Liver (tissue), 8 donors: ENCODE measurements at regions not wholly inside any gene's neighbourhood (a gene's known extent, or its start where the extent isn't known, plus 50 kb on each side); places are given as distances from the start of the nearest gene placed in this dataset.

ENCODE experiments used
- DNase-seq: peaks from one replicate; pipeline ENCODE4 v3.0.0-alpha.2; 2017; ENCODE audit warnings: low spot score
- H3K27ac ChIP-seq, 2 donors: one replicate each; pipeline ENCODE4 v1.7.0; 2013; ENCODE audit warnings: inconsistent platforms in 2 of 2, low read length in 2 of 2, control low read depth in 1 of 2, low read depth in 1 of 2, mild to moderate bottlenecking in 1 of 2
- H3K27me3 ChIP-seq, 4 donors: one replicate each; pipeline versions ENCODE4 v1.6.1 to v1.7.0; 2013; ENCODE audit warnings: low read length in 3 of 4, inconsistent platforms in 1 of 4, mild to moderate bottlenecking in 1 of 4, moderate library complexity in 1 of 4; ENCODE audit not compliant: control insufficient read depth in 4 of 4, insufficient read depth in 4 of 4
- H3K36me3 ChIP-seq, 4 donors: one replicate each; pipeline versions ENCODE4 v1.6.1 to v1.7.0; 2013; ENCODE audit warnings: low read length in 3 of 4, mild to moderate bottlenecking in 3 of 4, low read depth in 1 of 4, moderate library complexity in 1 of 4; ENCODE audit not compliant: control insufficient read depth in 4 of 4, insufficient read depth in 3 of 4
- H3K4me1 ChIP-seq, 4 donors: one replicate each; pipeline versions ENCODE4 v1.6.1 to v1.7.0; 2013; ENCODE audit warnings: low read length in 3 of 4, mild to moderate bottlenecking in 3 of 4, moderate library complexity in 1 of 4; ENCODE audit not compliant: control insufficient read depth in 4 of 4, insufficient read depth in 4 of 4
- H3K4me3 ChIP-seq, 3 donors: one replicate each; pipeline versions ENCODE4 v1.6.1 to v1.7.0; 2013; ENCODE audit warnings: low read length in 3 of 3, control low read depth in 1 of 3, low read depth in 1 of 3, mild to moderate bottlenecking in 1 of 3
- H3K9ac ChIP-seq, 2 donors: one replicate each; pipeline ENCODE4 v1.7.0; 2013; ENCODE audit warnings: low read length in 2 of 2, mild to moderate bottlenecking in 2 of 2, moderate library complexity in 2 of 2, control low read depth in 1 of 2, low read depth in 1 of 2
- H3K9me3 ChIP-seq, 4 donors: one replicate each; pipeline versions ENCODE4 v1.6.1 to v1.7.0; 2013; ENCODE audit warnings: low read length in 3 of 4; ENCODE audit not compliant: control insufficient read depth in 4 of 4
- ATF3 ChIP-seq: IDR thresholded peaks from 2 replicates; pipeline ENCODE4 v1.6.1; 2016; ENCODE audit warnings: antibody characterized with exemption
- EGR1 ChIP-seq, 2 donors: IDR thresholded peaks; 2 replicates each; pipeline ENCODE4 v1.6.1; 2016 to 2018; ENCODE audit warnings: antibody characterized with exemption in 2 of 2, low read depth in 2 of 2
- FOXA2 ChIP-seq: IDR thresholded peaks from 2 replicates; pipeline ENCODE4 v1.6.1; 2016; ENCODE audit warnings: antibody characterized with exemption
- GABPA ChIP-seq, 2 donors: IDR thresholded peaks in 1 of 2; conservative IDR thresholded peaks in 1 of 2; 2 replicates each; pipeline ENCODE4 v1.6.1; 2016; ENCODE audit warnings: antibody characterized with exemption in 2 of 2, mild to moderate bottlenecking in 1 of 2, moderate library complexity in 1 of 2
- HNF4A ChIP-seq, 2 donors: conservative IDR thresholded peaks; 2 replicates each; pipeline ENCODE4 v1.6.1; 2016; ENCODE audit warnings: antibody characterized with exemption in 2 of 2, mild to moderate bottlenecking in 2 of 2
- HNF4G ChIP-seq: IDR thresholded peaks from 2 replicates; pipeline ENCODE4 v1.6.1; 2016; ENCODE audit warnings: antibody characterized with exemption
- JUND ChIP-seq, 2 donors: IDR thresholded peaks; 2 replicates each; pipeline ENCODE4 v1.6.1; 2016; ENCODE audit warnings: antibody characterized with exemption in 2 of 2
- NR2F2 ChIP-seq: IDR thresholded peaks from 2 replicates; pipeline ENCODE4 v1.6.1; 2016; ENCODE audit warnings: antibody characterized with exemption
- RXRA ChIP-seq, 2 donors: IDR thresholded peaks; 2 replicates each; pipeline ENCODE4 v1.6.1; 2017 to 2018; ENCODE audit warnings: antibody characterized with exemption in 2 of 2, mild to moderate bottlenecking in 1 of 2
- SP1 ChIP-seq: IDR thresholded peaks from 2 replicates; pipeline ENCODE4 v1.6.1; 2018; ENCODE audit warnings: antibody characterized with exemption, mild to moderate bottlenecking
- TAF1 ChIP-seq: conservative IDR thresholded peaks from 2 replicates; pipeline ENCODE4 v1.6.1; 2016; ENCODE audit warnings: antibody characterized with exemption, mild to moderate bottlenecking
- YY1 ChIP-seq: IDR thresholded peaks from 2 replicates; pipeline ENCODE4 v1.6.1; 2016; ENCODE audit warnings: antibody characterized with exemption, mild to moderate bottlenecking
- WGBS: extraction: QIAGEN DNeasy Blood & Tissue Kit; methylation state at CpG from one replicate; pipeline ENCODE4 v1.1.7; 2013; 5-methylcytosine and 5-hydroxymethylcytosine counted together
- TF ChIP-seq, protein P1 (sequence below): IDR thresholded peaks from 2 replicates; pipeline ENCODE4 v1.6.1; 2016; ENCODE audit warnings: antibody characterized with exemption
- TF ChIP-seq, protein P2 (sequence below): IDR thresholded peaks from 2 replicates; pipeline ENCODE4 v1.6.1; 2016; ENCODE audit warnings: antibody characterized with exemption
- TF ChIP-seq, protein P3 (sequence below): IDR thresholded peaks from 2 replicates; pipeline ENCODE4 v1.6.1; 2016; ENCODE audit warnings: antibody characterized with exemption, mild to moderate bottlenecking
- TF ChIP-seq, protein P4 (sequence below): fragments of 150-350 bp; IDR thresholded peaks from 2 replicates; pipeline ENCODE4 v1.5.1; 2017; ENCODE audit warnings: improper control_type of control experiment, low read depth, low read length; ENCODE audit not compliant: missing input control
- donor health status: healthy.
- donor health status: healthy.
- donor health status: healthy.
- donor health status: healthy.
- donor health status: healthy.

GRCh38 chr20:60941379-60941778 is 310.7 kb upstream of the CDH4 start:
- no peaks in the 10 kb centered on the region for H3K36me3 ChIP-seq
- TF ChIP-seq, protein P1, sequence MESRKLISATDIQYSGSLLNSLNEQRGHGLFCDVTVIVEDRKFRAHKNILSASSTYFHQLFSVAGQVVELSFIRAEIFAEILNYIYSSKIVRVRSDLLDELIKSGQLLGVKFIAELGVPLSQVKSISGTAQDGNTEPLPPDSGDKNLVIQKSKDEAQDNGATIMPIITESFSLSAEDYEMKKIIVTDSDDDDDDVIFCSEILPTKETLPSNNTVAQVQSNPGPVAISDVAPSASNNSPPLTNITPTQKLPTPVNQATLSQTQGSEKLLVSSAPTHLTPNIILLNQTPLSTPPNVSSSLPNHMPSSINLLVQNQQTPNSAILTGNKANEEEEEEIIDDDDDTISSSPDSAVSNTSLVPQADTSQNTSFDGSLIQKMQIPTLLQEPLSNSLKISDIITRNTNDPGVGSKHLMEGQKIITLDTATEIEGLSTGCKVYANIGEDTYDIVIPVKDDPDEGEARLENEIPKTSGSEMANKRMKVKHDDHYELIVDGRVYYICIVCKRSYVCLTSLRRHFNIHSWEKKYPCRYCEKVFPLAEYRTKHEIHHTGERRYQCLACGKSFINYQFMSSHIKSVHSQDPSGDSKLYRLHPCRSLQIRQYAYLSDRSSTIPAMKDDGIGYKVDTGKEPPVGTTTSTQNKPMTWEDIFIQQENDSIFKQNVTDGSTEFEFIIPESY: no peak
- TF ChIP-seq GABPA (IDR thresholded peaks at IDR 0.05 in 1 of 2, conservative IDR thresholded peaks at IDR 0.05 in 1 of 2): no peak
- TF ChIP-seq, protein P2, sequence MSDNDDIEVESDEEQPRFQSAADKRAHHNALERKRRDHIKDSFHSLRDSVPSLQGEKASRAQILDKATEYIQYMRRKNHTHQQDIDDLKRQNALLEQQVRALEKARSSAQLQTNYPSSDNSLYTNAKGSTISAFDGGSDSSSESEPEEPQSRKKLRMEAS: no peak
- TF ChIP-seq HNF4A (conservative IDR thresholded peaks at IDR 0.05): no peak
- TF ChIP-seq, protein P3, sequence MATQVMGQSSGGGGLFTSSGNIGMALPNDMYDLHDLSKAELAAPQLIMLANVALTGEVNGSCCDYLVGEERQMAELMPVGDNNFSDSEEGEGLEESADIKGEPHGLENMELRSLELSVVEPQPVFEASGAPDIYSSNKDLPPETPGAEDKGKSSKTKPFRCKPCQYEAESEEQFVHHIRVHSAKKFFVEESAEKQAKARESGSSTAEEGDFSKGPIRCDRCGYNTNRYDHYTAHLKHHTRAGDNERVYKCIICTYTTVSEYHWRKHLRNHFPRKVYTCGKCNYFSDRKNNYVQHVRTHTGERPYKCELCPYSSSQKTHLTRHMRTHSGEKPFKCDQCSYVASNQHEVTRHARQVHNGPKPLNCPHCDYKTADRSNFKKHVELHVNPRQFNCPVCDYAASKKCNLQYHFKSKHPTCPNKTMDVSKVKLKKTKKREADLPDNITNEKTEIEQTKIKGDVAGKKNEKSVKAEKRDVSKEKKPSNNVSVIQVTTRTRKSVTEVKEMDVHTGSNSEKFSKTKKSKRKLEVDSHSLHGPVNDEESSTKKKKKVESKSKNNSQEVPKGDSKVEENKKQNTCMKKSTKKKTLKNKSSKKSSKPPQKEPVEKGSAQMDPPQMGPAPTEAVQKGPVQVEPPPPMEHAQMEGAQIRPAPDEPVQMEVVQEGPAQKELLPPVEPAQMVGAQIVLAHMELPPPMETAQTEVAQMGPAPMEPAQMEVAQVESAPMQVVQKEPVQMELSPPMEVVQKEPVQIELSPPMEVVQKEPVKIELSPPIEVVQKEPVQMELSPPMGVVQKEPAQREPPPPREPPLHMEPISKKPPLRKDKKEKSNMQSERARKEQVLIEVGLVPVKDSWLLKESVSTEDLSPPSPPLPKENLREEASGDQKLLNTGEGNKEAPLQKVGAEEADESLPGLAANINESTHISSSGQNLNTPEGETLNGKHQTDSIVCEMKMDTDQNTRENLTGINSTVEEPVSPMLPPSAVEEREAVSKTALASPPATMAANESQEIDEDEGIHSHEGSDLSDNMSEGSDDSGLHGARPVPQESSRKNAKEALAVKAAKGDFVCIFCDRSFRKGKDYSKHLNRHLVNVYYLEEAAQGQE: no peak
- no peak for TF ChIP-seq JUND (IDR thresholded peaks at IDR 0.05)
- TF ChIP-seq SP1: no peak
- no peak for TF ChIP-seq FOXA2
- TF ChIP-seq ATF3: no peak
- TF ChIP-seq, protein P4, sequence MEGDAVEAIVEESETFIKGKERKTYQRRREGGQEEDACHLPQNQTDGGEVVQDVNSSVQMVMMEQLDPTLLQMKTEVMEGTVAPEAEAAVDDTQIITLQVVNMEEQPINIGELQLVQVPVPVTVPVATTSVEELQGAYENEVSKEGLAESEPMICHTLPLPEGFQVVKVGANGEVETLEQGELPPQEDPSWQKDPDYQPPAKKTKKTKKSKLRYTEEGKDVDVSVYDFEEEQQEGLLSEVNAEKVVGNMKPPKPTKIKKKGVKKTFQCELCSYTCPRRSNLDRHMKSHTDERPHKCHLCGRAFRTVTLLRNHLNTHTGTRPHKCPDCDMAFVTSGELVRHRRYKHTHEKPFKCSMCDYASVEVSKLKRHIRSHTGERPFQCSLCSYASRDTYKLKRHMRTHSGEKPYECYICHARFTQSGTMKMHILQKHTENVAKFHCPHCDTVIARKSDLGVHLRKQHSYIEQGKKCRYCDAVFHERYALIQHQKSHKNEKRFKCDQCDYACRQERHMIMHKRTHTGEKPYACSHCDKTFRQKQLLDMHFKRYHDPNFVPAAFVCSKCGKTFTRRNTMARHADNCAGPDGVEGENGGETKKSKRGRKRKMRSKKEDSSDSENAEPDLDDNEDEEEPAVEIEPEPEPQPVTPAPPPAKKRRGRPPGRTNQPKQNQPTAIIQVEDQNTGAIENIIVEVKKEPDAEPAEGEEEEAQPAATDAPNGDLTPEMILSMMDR: no peak
- no peak overlapping the region for H3K9ac ChIP-seq
- H3K4me3 ChIP-seq: no peak overlapping the region
- no peaks in the 10 kb centered on the region for H3K27me3 ChIP-seq
- 88% methylated on average over 6 of the region's 6 CpGs for WGBS
- peaks cover 0 to 2% (median 0%) of the 10 kb centered on the region in 4 donors for H3K9me3 ChIP-seq
- DNase-seq: no peak
- H3K4me1 ChIP-seq: no peaks in the 10 kb centered on the region
- no peak overlapping the region for H3K27ac ChIP-seq

DNA sequence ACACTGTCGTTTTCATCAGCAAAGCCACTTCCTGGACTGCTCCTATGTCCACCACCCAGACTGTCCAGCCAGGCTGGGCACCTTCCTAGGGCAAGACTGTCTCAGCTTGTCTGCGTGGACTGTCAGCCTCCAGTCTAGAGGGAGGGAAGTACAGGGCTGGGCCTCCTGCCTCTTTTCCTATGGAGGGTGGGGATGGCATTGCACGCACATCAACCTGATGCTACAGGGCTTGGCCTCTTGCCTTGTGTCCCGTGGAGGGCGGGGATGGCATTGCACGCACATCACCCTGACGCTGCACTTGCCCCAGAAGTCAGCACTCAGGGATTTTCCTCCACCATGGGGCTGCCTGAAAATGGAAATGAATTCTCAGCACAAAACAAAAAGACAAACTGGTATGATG is 304.2 kb upstream of the CDH4 start:
- TF ChIP-seq EGR1 (IDR thresholded peaks at IDR 0.05; ENCODE audit: low read depth in 2 of 2) (no peak), HNF4G (no peak), SP1 (no peak), ATF3 (no peak), NR2F2 (no peak), FOXA2 (no peak), YY1 (no peak), JUND (IDR thresholded peaks at IDR 0.05) (no peak), RXRA (IDR thresholded peaks at IDR 0.05) (no peak), TAF1 (no peak)
- TF ChIP-seq, protein P1: no peak
- TF ChIP-seq, protein P2: no peak
- TF ChIP-seq, protein P4: no peak
- no peak overlapping the region for H3K4me3 ChIP-seq
- no peaks in the 10 kb centered on the region for H3K36me3 ChIP-seq
- no peak overlapping the region for H3K27ac ChIP-seq
- no peak overlapping the region for H3K9ac ChIP-seq
- peaks cover 0 to 2% (median 0%) of the 10 kb centered on the region in 4 donors for H3K9me3 ChIP-seq
- WGBS: 79% methylated on average over 7 of the region's 7 CpGs
- H3K4me1 ChIP-seq: no peaks in the 10 kb centered on the region
- no peak for DNase-seq
- H3K27me3 ChIP-seq: peaks cover 0 to 4% (median 0%) of the 10 kb centered on the region in 4 donors
